IMR-90 (cell line): ENCODE measurements at regions not wholly inside any gene's neighbourhood (a gene's known extent, or its start where the extent isn't known, plus 50 kb on each side); places are given as distances from the start of the nearest gene placed in this dataset.

ENCODE experiments used
- ATAC-seq: fragments of 200-7000 bp; cut with Tn5 transposase; 2 replicates; pipeline ENCODE4 v1.9.1; 2020; ENCODE audit warnings: low read depth, mild to moderate bottlenecking, moderate library complexity
- BruUV-seq: library from RNA; stranded (reverse); fragments of 400-500 nt; replicated peaks from 2 replicates; lab custom pipeline; 2021; lab: Mats Ljungman, UMichigan
- CTCF ChIA-PET: fragments of 300-600 bp; formaldehyde crosslinking; extraction: SDS; loops from one replicate; lab custom pipeline; 2021; ENCODE audit warnings: antibody characterized with exemption; lab: Yijun Ruan, JAX
- POLR2A ChIA-PET: fragments of 300-600 bp; sonication (Branson Sonifier 250); formaldehyde crosslinking; loops from one replicate; lab custom pipeline; 2022; ENCODE audit warnings: antibody characterized with exemption; ENCODE audit not compliant: unreplicated experiment; lab: Charles Lee
- DNase-seq: peaks from one replicate; pipeline ENCODE4 v3.0.0; 2013
- H2AFZ ChIP-seq: replicated peaks from 2 replicates; pipeline ENCODE3; 2013; ENCODE audit warnings: low read length, mild to moderate bottlenecking; ENCODE audit not compliant: poor library complexity
- H2AK5ac ChIP-seq: 2 replicates; pipeline ENCODE4 v1.6.1; 2013; ENCODE audit warnings: low read depth, low read length, inconsistent platforms
- H2AK9ac ChIP-seq: replicated peaks from 2 replicates; pipeline ENCODE3; 2013; ENCODE audit warnings: mild to moderate bottlenecking, low read depth, low read length, moderate library complexity; ENCODE audit not compliant: poor library complexity
- H2BK120ac ChIP-seq: 2 replicates; pipeline ENCODE4 v1.6.1; 2013; ENCODE audit warnings: low read depth, low read length, inconsistent platforms
- H2BK15ac ChIP-seq: 3 replicates; pipeline ENCODE4 v1.6.1; 2013; ENCODE audit warnings: low read depth, low read length, inconsistent platforms
- H2BK20ac ChIP-seq: 2 replicates; pipeline ENCODE4 v1.6.1; 2013; ENCODE audit warnings: low read depth, mild to moderate bottlenecking, inconsistent platforms, low read length, moderate library complexity
- H2BK5ac ChIP-seq: 2 replicates; pipeline ENCODE4 v1.6.1; 2013; ENCODE audit warnings: mild to moderate bottlenecking, low read depth, low read length, inconsistent platforms; ENCODE audit not compliant: poor library complexity, severe bottlenecking
- H3K14ac ChIP-seq: replicated peaks from 2 replicates; pipeline ENCODE4 v1.6.1; 2013; ENCODE audit warnings: low read depth, low read length, inconsistent platforms
- H3K18ac ChIP-seq: 2 replicates; pipeline ENCODE4 v1.6.1; 2013; ENCODE audit warnings: low read depth, low read length, control low read depth
- H3K23ac ChIP-seq: 2 replicates; pipeline ENCODE4 v1.6.1; 2013; ENCODE audit warnings: low read depth, low read length, inconsistent platforms
- H3K27ac ChIP-seq: 2 replicates; pipeline ENCODE4 v1.5.1; 2013; ENCODE audit warnings: mild to moderate bottlenecking, control low read depth, low read length; ENCODE audit not compliant: insufficient read depth
- H3K27me3 ChIP-seq: 2 replicates; pipeline ENCODE4 v1.6.1; 2013; ENCODE audit warnings: low read length; ENCODE audit not compliant: control insufficient read depth, insufficient read depth
- H3K36me3 ChIP-seq: 2 replicates; pipeline ENCODE4 v1.6.1; 2013; ENCODE audit warnings: low read length, mixed read lengths; ENCODE audit not compliant: control insufficient read depth, insufficient read depth
- H3K4ac ChIP-seq: 2 replicates; pipeline ENCODE4 v1.6.1; 2013; ENCODE audit warnings: low read depth, low read length, inconsistent platforms
- H3K4me1 ChIP-seq: 2 replicates; pipeline ENCODE4 v1.6.1; 2013; ENCODE audit warnings: low read length, mixed read lengths; ENCODE audit not compliant: control insufficient read depth, insufficient read depth
- H3K4me2 ChIP-seq: 2 replicates; pipeline ENCODE4 v1.6.1; 2013; ENCODE audit warnings: low read depth, mild to moderate bottlenecking, control low read depth, low read length, moderate library complexity
- H3K4me3 ChIP-seq: 2 replicates; pipeline ENCODE4 v1.5.1; 2013; ENCODE audit warnings: low read depth, mild to moderate bottlenecking, control low read depth, low read length, moderate library complexity; ENCODE audit not compliant: insufficient read depth
- H3K56ac ChIP-seq: 2 replicates; pipeline ENCODE4 v1.6.1; 2013; ENCODE audit warnings: low read length, inconsistent platforms; ENCODE audit not compliant: insufficient read depth; ENCODE audit errors: extremely low read depth
- H3K79me1 ChIP-seq, 2 experiments: 2 replicates each; pipeline ENCODE4 v1.6.1; 2013; ENCODE audit warnings: low read length in 2 of 2, inconsistent platforms in 1 of 2, low read depth in 1 of 2
- H3K9ac ChIP-seq: 2 replicates; pipeline ENCODE4 v1.6.1; 2013; ENCODE audit warnings: low read depth, low read length, control low read depth
- H3K9me1 ChIP-seq: 2 replicates; pipeline ENCODE4 v1.6.1; 2013; ENCODE audit warnings: low read length, inconsistent platforms; ENCODE audit not compliant: insufficient read depth
- H3K9me3 ChIP-seq: 2 replicates; pipeline ENCODE4 v1.6.1; 2013; ENCODE audit warnings: low read length; ENCODE audit not compliant: control insufficient read depth, insufficient read depth
- H4K20me1 ChIP-seq: 2 replicates; pipeline ENCODE4 v1.6.1; 2013; ENCODE audit warnings: low read length, inconsistent platforms; ENCODE audit not compliant: insufficient read depth
- H4K5ac ChIP-seq: 2 replicates; pipeline ENCODE4 v1.6.1; 2013; ENCODE audit warnings: mild to moderate bottlenecking, low read depth, low read length, control low read depth
- H4K8ac ChIP-seq, 2 experiments: 2 replicates each; pipeline ENCODE4 v1.6.1; 2013; ENCODE audit warnings: low read depth in 2 of 2, low read length in 2 of 2, control low read depth in 1 of 2, inconsistent platforms in 1 of 2
- H4K91ac ChIP-seq: 2 replicates; pipeline ENCODE4 v1.6.1; 2013; ENCODE audit warnings: low read depth, low read length, inconsistent platforms; ENCODE audit not compliant: insufficient read depth
- BHLHE40 ChIP-seq: fragments of 150-350 bp; IDR thresholded peaks from 2 replicates; pipeline ENCODE4 v1.6.1; 2016; ENCODE audit warnings: mild to moderate bottlenecking, low read depth, low read length
- CEBPB ChIP-seq: IDR thresholded peaks from 2 replicates; pipeline ENCODE4 v1.6.1; 2012; ENCODE audit warnings: low read depth, low read length, improper control_type of control experiment
- CHD1 ChIP-seq: IDR thresholded peaks from 2 replicates; pipeline ENCODE4 v1.6.1; 2012; ENCODE audit warnings: low read depth, low read length, improper control_type of control experiment
- CTCF ChIP-seq: conservative IDR thresholded peaks from 2 replicates; pipeline ENCODE4 v1.5.1; 2012; ENCODE audit warnings: mild to moderate bottlenecking, low read depth, low read length, improper control_type of control experiment
- ELK1 ChIP-seq: fragments of 150-350 bp; IDR thresholded peaks from 2 replicates; pipeline ENCODE4 v1.6.1; 2016; ENCODE audit warnings: low read depth, mild to moderate bottlenecking, low read length, moderate library complexity, borderline replicate concordance
- FOS ChIP-seq: fragments of 150-350 bp; IDR thresholded peaks from 2 replicates; pipeline ENCODE4 v1.6.1; 2016; ENCODE audit warnings: low read depth, low read length
- MAFK ChIP-seq: IDR thresholded peaks from 2 replicates; pipeline ENCODE4 v1.6.1; 2012; ENCODE audit warnings: low read depth, low read length, improper control_type of control experiment
- MAZ ChIP-seq: IDR thresholded peaks from 2 replicates; pipeline ENCODE4 v1.6.1; 2012; ENCODE audit warnings: low read depth, mild to moderate bottlenecking, low read length, improper control_type of control experiment, moderate library complexity, borderline replicate concordance
- MXI1 ChIP-seq: IDR thresholded peaks from 2 replicates; pipeline ENCODE4 v1.6.1; 2012; ENCODE audit warnings: low read depth, mild to moderate bottlenecking, low read length, moderate library complexity, borderline replicate concordance
- NFE2L2 ChIP-seq: fragments of 150-350 bp; IDR thresholded peaks from 2 replicates; pipeline ENCODE4 v1.6.1; 2016; ENCODE audit warnings: low read depth, mild to moderate bottlenecking, low read length
- POLR2A ChIP-seq: IDR thresholded peaks from 2 replicates; pipeline ENCODE4 v1.6.1; 2012; ENCODE audit warnings: mild to moderate bottlenecking, low read depth, low read length
- RAD21 ChIP-seq: IDR thresholded peaks from 2 replicates; pipeline ENCODE4 v1.6.1; 2012; ENCODE audit warnings: low read length, improper control_type of control experiment
- RCOR1 ChIP-seq: IDR thresholded peaks from 2 replicates; pipeline ENCODE4 v1.6.1; 2012; ENCODE audit warnings: mild to moderate bottlenecking, low read length, improper control_type of control experiment; ENCODE audit not compliant: insufficient replicate concordance
- RFX5 ChIP-seq: IDR thresholded peaks from 2 replicates; pipeline ENCODE4 v1.8.0; 2012; ENCODE audit warnings: low read depth, mild to moderate bottlenecking, low read length, moderate library complexity
- SMC3 ChIP-seq: fragments of 150-350 bp; IDR thresholded peaks from 2 replicates; pipeline ENCODE4 v1.6.1; 2016; ENCODE audit warnings: low read depth, mild to moderate bottlenecking, antibody characterized with exemption, low read length, moderate library complexity
- USF2 ChIP-seq: fragments of 150-350 bp; IDR thresholded peaks from 2 replicates; pipeline ENCODE4 v1.6.1; 2017; ENCODE audit warnings: mild to moderate bottlenecking, antibody characterized with exemption, low read length, low read depth
- WGBS, 2 experiments: methylation state at CpG; one replicate each; pipeline versions ENCODE4 v1.1.5 to v1.1.7; 2013; ENCODE audit warnings: missing lambda C conversion rate in 2 of 2; ENCODE audit not compliant: insufficient read length in 1 of 2; ENCODE audit errors: extremely low coverage in 2 of 2; 5-methylcytosine and 5-hydroxymethylcytosine counted together
- dilution Hi-C: fragments of 300-500 bp; cut with HindIII; formaldehyde crosslinking; loops from one replicate; pipeline ENCODE4 v1.14.3; 2018; ENCODE audit warnings: low sequenced_read_pairs; ENCODE audit not compliant: unreplicated experiment
- in situ Hi-C: fragments of 300-500 bp; cut with MboI; formaldehyde crosslinking; loops from 3 replicates; pipeline ENCODE4 v1.14.3; 2019; ENCODE audit warnings: low sequenced_read_pairs, inconsistent platforms, mixed read lengths
- intact Hi-C: fragments of 100-400 bp; cut with micrococcal nuclease; formaldehyde crosslinking; loops from 2 replicates; pipeline ENCODE4 v1.10.0; 2022

GRCh38 chr16:17718495-17718894 is 247.7 kb upstream of the XYLT1 start:
- Histone ChIP-seq H2AK5ac (no peak overlapping the region), H3K27ac (no peak overlapping the region), H2AK9ac (no peak overlapping the region), H2BK15ac (no peak overlapping the region), H2BK20ac (no peak overlapping the region), H2BK120ac (no peak overlapping the region), H3K4me1 (no peaks in the 10 kb centered on the region), H3K36me3 (no peaks in the 10 kb centered on the region), H2AFZ (no peak overlapping the region), H4K5ac (no peak overlapping the region), H3K14ac (no peak overlapping the region), H3K9me3 (no peaks in the 10 kb centered on the region), H2BK5ac (no peak overlapping the region), H4K91ac (no peak overlapping the region), H3K79me1 (no peaks in the 10 kb centered on the region), H3K9me1 (no peaks in the 10 kb centered on the region), H3K4me2 (no peak overlapping the region), H3K18ac (no peak overlapping the region), H3K9ac (no peak overlapping the region), H3K4me3 (no peak overlapping the region), H4K20me1 (no peaks in the 10 kb centered on the region), H3K23ac (no peak overlapping the region), H4K8ac (no peak overlapping the region), H3K4ac (no peak overlapping the region), H3K56ac (no peak overlapping the region), H3K27me3 (no peaks in the 10 kb centered on the region)
- intact Hi-C loops (no loop called here), in situ Hi-C loops (no loop called here), dilution Hi-C loops (no loop called here)
- BruUV-seq = no TSS peak
- no peak for TF ChIP-seq POLR2A
- TF ChIP-seq CTCF = no peak
- no peak for TF ChIP-seq CEBPB
- no peak for TF ChIP-seq RFX5
- no peak for TF ChIP-seq NFE2L2
- no peak for TF ChIP-seq BHLHE40
- TF ChIP-seq SMC3 = no peak
- TF ChIP-seq CHD1 = no peak
- TF ChIP-seq MXI1 = no peak
- no peak for TF ChIP-seq RAD21
- TF ChIP-seq RCOR1 = no peak
- TF ChIP-seq MAFK = no peak
- TF ChIP-seq MAZ = no peak
- no peak for TF ChIP-seq ELK1
- no peak for TF ChIP-seq FOS
- TF ChIP-seq USF2 = no peak
- DNase-seq (no peak), ATAC-seq (no peak)
- no CpG with 5 or more reads among the region's 2 CpGs for WGBS, 2 experiments
- POLR2A ChIA-PET = no interaction called here
- CTCF ChIA-PET = no interaction called here
